Hypothalamus (tissue), 51 donors: ENCODE measurements at regions not wholly inside any gene's neighbourhood (a gene's known extent, or its start where the extent isn't known, plus 50 kb on each side); places are given as distances from the start of the nearest gene placed in this dataset.

Source experiments
- DNase-seq, 51 donors: peaks; one replicate each; lab custom pipeline; 2025; lab: John Stamatoyannopoulos, UW

- no peak for DNase-seq
These were observed 359.0 kb downstream of the SLCO4C1 start for GRCh38 chr5:101937041-101937440.

GRCh38 chr5:101935086-101935485, 361.0 kb downstream of the SLCO4C1 start:
- DNase-seq = no peak

- DNase-seq = no peak
These were observed 363.5 kb downstream of the SLCO4C1 start for GRCh38 chr5:101932599-101932998.

- DNase-seq = no peak
These were observed 366.5 kb downstream of the SLCO4C1 start for GRCh38 chr5:101929628-101930027.

- DNase-seq = no peak
These were observed 378.9 kb downstream of the SLCO4C1 start for GRCh38 chr5:101917166-101917565.

GRCh38 chr5:101915554-101915953, 380.5 kb downstream of the SLCO4C1 start:
- no peak for DNase-seq

GRCh38 chr5:101904736-101905135, 391.3 kb downstream of the SLCO4C1 start:
- DNase-seq = no peak

GRCh38 chr5:101897914-101898313, 398.2 kb downstream of the SLCO4C1 start:
- no peak for DNase-seq

GRCh38 chr5:101894985-101895384, 401.1 kb downstream of the SLCO4C1 start:
- no peak for DNase-seq

GRCh38 chr5:101878190-101878589, 417.9 kb downstream of the SLCO4C1 start:
- no peak for DNase-seq

- no peak for DNase-seq
These were observed 418.6 kb downstream of the SLCO4C1 start for GRCh38 chr5:101877451-101877850.

- DNase-seq = no peak
These were observed 429.6 kb downstream of the SLCO4C1 start for GRCh38 chr5:101866473-101866872.

GRCh38 chr5:101860563-101860962, 435.5 kb downstream of the SLCO4C1 start:
- no peak for DNase-seq

GRCh38 chr5:101860145-101860544, 435.9 kb downstream of the SLCO4C1 start:
- DNase-seq = no peak

GRCh38 chr5:101846496-101846895, 449.6 kb downstream of the SLCO4C1 start:
- DNase-seq = no peak

- DNase-seq = no peak
These were observed 453.0 kb downstream of the SLCO4C1 start for GRCh38 chr5:101843055-101843454.

- no peak for DNase-seq
These were observed 457.6 kb downstream of the SLCO4C1 start for GRCh38 chr5:101838435-101838834.

- DNase-seq = no peak
These were observed 466.8 kb downstream of the SLCO4C1 start for GRCh38 chr5:101829255-101829654.

- no peak for DNase-seq
These were observed 484.6 kb downstream of the SLCO4C1 start for GRCh38 chr5:101811466-101811865.

GRCh38 chr5:101806410-101806809, 489.7 kb downstream of the SLCO4C1 start:
- no peak for DNase-seq

- DNase-seq = no peak
These were observed 499.7 kb downstream of the SLCO4C1 start for GRCh38 chr5:101796427-101796826.

GRCh38 chr5:101788797-101789196, 507.3 kb downstream of the SLCO4C1 start:
- no peak for DNase-seq

GRCh38 chr5:101785090-101785489, 511.0 kb downstream of the SLCO4C1 start:
- no peak for DNase-seq
